Putamen (tissue), 1 donor: ENCODE measurements at regions not wholly inside any gene's neighbourhood (a gene's known extent, or its start where the extent isn't known, plus 50 kb on each side); places are given as distances from the start of the nearest gene placed in this dataset.
"Not testable (repeated sequence)": the region's sequence is repeated elsewhere in the genome, so short reads cannot be mapped to it uniquely, and the experiment has no call there.

Source experiments
- DNase-seq: peaks from one replicate; pipeline ENCODE4 v3.0.0-alpha.2; 2016; ENCODE audit warnings: low spot score

DNA sequence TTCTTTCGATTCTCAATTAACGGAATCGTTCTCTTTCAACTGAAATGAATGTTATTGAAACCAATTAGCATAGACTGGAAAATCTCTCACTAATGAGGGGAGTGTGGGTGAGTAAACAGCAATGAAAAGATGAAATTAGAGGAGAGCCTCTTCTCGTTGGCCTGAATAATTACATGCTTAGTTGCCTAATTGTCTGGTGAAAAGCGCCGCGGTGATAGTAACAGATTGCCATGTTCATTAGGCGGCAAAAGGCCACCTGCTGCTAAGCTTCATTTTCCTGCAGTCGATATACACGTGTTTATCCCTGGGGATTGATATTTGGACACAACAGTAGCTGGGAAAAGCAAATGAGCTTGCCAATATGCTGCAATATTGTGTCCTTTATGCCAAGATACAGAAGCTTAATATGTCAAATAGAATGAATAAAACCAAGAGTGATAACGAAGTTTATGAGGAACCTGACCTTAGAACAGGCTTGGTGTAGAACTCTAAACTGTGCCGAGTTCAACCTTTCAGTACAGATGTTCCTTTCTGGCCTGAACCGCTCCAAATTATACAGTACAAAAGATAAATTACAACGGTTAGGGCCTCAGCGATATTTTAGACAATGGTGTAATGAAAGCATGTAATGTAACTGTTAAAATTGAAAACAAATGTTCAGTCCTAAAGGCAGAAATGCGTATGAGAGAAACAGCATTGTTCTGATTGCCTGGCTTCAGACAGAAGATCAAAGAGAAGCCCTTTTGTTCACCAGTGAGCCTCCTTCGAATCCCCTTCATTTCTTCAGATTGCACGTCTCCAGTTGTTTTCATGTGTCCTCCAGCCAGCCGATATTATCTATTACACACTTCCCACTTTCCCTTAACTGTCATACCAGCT, 185.2 kb downstream of the SHOX2 start:
- DNase-seq, result no peak

DNA sequence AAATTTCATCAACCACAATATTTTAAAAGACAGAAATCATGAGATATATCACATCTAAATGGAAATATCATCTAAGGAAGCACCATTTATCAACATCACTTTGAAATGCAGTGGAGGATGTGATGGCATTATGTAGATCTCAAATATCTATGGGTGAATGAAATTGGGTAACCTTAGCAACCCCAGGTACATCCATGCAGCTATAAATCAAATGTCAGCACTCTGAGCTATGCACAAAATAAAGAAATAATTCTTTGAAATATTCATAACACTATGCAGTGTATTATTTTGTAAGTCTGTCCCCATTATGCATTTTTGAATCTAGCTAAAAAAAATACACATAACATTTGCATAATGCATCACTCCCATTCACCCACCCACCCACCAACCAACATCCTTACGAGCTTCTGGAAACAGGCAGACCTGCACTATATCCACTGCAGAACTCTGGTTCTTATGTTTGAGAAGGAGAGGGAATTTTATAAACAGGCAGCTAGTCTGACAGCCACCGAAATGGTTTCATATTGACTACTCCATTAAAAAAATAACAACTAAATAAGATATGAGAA, 186.8 kb downstream of the SHOX2 start:
- no peak for DNase-seq

DNA sequence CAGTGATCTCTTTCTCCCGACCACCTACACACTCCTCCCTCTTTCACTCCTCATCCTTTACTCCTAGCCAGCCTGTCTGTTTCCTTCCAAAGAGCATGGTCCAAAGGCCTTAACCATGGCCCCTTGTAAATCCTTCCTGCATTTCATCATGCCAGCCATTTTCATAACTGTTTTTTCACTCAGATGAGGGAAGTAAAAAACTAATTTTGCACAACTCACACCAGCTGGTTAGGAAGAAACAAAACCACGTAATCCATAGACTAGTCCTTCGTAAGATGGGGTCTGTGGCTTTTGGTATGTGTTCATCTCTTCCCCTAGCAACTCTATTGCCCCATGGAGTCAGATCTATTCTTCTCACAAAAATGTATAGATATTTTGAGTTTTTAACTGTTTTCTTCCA, 187.8 kb downstream of the SHOX2 start:
- DNase-seq, result no peak

DNA sequence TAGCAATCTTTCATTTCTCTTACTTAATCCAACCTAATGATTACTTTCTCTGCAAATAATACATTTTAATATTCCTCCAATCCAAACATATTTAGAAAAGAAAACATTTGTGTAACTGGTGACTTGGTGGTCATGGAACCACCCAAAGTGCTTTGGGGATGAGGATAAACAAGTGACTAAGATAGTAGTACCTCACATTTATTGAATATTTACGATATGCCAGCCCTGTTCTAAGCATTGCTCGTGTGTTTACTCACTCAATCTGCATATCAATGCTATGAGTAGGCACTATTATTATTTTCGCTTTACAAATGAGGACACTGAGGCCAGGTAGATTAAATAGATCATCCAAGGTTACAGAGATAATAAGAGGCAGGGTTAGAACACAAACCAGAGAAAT, 189.5 kb downstream of the SHOX2 start:
- no peak for DNase-seq

DNA sequence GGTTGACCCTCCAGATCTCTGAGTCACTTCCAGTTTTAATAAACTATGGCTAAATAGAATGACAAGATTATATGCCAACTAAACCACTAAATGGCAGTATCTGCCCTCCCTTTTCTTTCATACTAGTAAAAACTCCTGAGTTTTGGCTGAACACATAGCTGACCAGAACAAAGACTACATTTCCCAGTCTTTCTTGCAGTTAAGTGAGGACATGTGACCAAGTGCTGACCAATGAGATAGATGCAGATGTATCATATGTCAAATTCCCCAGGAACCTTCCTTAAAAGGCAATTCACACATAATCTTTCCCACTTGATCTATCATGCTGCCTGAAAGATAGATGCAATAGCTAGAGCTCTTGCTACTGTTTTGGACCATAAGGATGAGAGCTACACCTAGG, 191.3 kb downstream of the SHOX2 start:
- no peak for DNase-seq

DNA sequence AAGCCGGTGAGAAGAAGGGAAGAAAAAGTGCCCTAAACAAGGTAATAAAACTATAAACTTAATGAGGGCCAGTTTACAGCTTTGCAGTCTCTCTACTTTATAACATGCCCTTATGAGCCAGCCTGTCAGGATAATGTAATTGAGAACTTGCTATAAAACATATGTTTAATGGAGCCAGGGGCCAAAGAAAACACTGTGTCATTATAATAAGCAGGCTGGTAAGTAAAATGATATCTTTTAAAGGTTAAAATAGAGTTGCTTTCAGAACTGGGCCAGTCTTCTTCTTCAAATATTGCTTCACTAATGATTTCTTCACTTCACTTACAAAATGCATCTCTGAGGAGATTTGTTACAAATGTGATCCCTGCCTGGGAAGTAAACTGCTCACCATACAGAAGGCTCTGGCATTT, 192.5 kb downstream of the SHOX2 start:
- DNase-seq, result no peak

DNA sequence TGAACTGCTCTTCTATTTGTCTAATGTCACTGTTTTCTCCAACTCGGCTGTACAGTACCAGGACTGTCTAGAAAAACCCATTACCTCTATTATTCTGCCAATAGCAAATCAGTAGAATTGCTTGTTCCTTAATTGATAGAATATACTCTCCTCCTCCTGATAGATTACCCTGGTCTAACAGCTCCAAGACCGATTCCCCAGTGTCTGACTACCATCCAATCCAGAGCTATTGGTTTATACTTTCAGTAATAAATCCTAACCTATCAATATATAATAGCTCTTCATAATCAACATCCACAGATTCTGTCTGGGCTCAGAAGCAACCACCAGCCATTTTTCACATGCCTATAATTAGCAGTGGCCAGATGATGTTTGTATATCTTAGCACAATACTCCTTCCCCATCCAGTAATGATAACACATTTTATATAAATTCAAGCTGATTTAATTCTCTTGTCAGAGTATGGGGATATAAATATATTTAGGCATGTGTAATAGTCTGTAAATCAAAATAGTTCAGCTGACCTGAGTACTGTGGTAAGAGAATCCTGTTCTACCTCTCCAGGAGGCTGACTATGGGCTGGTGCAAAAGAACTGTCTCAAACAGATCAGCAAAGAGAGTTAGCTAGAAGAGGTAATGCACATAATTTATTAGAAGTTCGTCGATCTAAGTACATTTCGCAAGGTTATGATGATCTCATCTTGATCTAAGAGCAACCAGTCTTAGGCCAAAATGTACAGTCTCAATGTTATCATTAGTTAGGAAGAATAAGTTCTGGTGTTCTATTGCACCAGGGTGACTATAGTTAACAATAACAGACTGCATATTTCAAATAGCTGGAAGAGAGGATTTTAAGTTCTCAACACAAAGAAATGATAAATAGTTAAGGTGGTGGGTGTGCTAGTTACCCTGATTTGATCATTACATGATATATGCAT, 193.4 kb downstream of the SHOX2 start:
- no peak for DNase-seq

DNA sequence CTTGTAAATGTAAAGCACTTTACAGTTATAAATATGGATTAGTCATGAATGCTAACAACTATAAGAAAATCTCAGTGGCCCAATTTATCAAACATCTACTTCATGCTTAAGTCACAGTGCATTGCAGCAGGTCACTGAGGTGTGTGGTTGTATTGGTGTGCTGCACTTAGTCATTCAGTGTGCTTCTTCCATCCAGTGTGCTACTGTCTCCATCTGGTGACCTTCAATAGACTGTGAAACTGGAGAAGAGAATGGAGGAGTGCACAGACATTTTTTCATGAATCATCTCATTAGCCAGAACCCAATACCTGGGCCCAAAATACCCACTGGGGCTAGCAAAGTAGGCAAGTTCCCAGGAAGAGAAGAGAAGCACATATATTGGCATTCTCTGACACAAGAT, 199.6 kb downstream of the SHOX2 start:
- no peak for DNase-seq

DNA sequence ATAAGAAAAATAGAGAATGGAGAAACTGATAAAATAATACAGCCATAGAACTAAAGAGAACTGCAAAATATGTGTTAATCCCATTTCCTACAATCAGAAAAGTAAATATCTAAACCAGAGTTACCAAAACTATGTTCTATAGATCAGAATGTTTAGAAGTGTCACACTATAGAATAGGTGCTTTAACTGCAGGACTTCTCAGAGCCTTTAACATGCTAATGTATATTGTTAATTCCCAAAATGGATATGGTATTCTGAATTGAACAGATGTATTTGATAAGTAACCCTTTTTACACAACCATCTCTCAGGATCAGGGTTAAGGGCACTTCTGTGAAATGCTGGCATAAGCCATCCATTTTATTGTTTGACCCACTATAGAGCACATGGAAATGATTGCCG, 200.3 kb downstream of the SHOX2 start:
- DNase-seq, result no peak

DNA sequence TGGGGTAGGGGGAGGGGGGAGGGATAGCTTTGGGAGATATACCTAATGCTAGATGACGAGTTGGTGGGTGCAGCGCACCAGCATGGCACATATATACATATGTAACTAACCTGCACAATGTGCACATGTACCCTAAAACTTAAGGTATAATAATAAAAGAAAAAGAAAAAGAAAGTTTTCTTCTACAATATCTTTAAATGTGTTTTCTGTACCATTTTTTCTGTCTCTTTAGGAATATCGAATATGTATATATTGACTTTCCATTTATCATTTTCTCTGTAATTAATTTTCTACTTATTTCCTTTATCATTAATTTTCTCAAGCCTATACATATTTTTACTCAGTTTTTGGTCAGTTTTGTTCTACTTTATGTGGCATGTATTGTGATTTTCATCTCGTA, 203.5 kb downstream of the SHOX2 start:
- DNase-seq, result not testable (repeated sequence)

DNA sequence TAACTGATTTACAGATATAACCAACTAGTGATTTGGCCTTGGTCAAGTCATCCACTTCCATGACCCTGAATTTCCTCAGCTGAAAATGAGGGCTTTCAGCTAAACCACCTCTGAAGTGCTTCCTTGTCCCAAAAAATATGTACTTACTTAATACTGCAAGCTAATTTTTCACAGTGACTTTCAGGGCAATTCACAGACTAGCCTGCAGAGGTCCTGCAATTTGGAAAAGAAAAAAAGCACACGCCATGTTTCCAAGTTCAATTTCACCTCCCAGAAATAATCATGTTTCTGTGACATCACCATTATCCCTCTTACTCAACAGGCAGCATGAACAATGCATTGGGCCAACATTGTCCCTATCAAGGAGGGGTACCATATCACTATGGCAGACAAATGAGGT, 218.2 kb downstream of the SHOX2 start:
- DNase-seq, result no peak

DNA sequence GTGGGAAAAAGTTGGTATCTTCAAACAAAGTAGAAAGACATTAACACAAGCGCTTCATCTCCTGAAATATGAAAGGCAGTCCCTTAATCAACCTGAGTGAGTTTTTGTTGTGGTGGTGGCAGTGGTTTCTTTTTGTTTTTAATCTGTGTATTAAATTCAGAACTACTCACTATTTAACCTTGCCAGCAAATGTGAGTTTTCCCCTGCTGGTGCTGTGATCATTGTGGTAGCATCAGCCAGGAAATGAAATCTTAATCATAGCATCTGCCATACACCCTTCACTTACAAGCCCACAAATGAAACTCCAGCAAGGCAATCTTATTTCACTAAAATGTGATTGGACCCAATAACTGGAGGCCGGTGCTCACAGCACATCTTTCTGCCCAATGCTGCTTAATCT, 229.7 kb downstream of the SHOX2 start:
- DNase-seq, result no peak

DNA sequence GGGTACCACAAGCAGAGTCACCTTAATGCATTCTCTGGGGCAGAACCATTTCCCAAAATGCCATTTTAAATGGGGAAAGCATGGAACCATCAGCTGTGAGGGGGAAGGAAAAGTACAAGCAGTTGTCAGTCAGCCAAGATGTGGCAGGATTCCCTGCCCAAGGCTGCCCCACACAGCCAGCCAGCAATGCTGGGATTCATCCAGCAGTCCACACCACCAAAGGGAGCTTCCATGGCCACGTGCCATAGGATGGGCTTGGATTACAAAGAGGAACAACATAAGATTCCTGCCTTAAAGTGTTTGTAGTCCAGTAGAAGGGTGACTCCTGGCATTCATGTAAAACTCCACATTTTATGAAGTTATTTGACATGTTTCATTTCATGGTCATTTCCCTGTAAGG, 233.3 kb downstream of the SHOX2 start:
- DNase-seq, result no peak

DNA sequence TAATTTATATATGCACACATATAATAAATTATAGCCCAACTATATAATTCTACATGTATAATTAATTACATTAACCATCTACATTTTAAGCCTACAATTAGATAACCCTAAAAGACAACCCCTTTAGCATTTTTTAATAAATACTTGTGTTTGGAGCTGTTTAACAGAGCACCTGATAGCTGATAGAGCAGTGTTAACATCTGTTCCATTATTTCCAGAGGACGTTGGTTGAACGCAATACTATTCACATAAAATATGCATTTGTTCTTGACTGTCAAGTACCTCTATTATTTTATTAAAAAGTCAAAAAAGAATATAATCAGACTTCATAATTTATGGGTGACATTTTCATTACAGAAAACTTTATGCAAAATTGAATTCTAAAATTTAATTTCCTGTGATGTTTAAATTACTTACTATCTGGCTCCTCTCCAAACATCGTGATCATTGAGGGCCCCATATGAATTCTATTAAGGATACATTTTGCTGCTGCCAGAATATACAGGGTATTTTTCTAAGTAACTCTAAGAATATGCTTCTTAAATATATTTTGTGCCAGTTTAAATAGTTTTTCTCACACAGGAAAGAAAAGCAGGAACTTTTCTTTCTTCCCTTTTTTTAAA, 234.3 kb downstream of the SHOX2 start:
- DNase-seq, result no peak

DNA sequence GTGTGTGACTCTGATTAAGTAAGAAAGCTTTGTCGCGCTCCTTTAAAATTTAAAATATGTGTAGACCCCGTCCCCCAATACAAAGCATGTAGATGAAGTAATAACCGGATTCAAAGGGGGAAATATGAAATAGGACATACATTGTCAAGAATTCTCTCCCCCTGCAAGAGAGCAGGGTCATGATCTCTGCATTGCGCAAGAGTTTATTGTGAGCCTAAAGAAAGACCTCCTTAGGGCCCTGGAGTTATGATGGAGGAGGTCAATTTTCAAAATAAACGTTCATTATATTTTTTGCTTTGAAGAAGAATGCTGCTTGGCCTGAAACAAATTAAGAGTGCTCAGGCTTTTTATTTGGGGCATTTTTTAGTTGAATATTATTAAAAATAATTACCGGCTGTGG, 235.0 kb downstream of the SHOX2 start:
- DNase-seq, result no peak

DNA sequence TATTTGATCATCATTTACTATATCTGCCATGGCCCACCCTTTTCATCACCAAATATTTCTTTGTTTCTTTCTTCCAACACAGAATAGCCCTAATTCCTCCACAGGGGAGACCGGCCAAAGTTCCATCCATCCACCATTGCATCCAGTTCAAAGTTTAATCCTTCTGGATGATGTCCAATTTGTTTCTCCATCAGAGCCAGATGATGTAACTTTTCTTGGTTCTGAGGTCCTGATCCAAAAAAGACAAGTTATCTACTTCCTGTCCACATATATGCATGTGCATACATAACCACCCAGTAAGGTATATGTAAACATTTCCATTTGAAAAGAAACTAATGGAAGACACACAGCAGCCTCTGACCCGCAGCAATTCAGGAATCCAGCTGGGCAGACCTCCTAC, 237.3 kb downstream of the SHOX2 start:
- no peak for DNase-seq

DNA sequence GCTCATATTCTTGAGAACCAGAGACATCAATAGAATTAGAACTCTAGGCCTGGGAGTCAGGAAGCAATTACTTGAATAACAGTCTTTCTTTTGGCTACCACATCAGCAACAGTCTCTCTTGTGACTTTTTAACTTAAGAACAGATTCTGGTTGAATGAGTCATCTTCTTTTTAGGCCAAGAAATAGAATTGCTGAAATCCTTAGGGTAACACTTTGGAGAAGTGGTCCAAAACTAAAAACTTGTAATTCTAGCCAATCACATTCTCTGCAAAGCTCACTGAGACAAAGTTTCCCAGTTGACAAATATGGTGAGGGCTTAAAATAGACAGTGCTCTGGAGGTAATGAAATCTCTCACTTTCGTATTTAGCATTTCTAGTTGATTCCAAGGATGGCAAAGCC, 238.0 kb downstream of the SHOX2 start:
- DNase-seq, result no peak

DNA sequence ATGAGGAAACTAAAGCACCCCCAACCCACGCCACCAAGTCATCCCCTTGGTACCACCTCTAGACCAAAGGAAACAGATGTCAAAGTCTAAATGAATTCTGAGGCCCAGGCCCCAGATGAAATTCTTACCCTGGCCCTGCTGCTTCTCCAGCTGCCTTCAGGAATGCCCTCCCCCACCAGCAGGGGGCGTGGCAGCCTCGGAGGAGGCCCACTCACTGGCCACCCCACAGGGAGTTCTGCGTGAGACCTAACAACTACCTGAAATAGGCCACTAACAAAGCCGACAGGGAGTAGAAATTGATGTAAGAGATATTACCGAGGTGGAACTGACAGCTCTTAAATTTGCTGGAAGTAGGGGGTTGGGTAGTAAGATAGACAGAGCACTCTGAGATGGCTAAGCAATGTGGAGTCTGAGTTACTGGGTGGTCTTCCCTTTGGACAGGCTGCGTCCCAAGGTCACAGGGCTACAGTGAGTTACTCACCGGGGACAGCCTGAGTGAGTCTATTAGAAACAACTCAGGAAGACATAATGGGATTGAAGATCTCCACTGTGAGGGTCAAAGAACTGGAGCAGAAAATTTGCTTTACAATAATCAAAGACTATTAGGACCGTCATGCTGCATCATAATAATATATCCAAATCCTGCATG, 240.7 kb downstream of the SHOX2 start:
- no peak for DNase-seq

DNA sequence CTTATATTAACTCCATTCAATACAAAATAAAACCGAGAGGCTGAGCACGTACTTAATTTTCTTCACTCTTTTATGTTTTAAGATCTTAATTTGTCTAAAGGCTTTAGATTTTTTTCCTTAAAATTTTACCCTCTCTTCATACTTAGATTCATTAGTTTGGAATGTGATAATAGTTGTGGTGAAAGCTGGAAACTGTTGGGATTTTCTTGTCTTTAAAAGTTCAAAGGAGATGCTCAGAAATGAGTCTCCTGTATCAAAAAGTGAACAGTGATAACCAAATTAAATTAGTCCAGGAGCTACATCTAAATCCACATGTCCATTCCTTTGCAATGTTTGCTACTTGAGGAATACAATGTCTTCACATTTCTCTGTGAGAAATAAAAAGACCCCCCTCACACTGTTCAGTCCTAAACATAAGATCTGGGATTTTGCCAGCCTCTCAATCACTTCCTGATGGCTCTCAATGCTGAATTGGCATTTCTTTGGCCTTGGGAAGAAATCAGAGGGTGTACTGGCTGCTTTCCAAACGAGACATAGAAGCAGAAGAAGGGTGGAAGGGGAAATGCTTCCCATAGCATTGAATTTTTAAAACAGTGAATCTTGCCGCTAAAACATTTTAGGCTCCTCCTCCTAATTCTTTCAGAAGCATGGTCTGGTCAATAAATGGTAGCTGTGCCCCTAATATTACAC, 245.0 kb downstream of the SHOX2 start:
- no peak for DNase-seq

DNA sequence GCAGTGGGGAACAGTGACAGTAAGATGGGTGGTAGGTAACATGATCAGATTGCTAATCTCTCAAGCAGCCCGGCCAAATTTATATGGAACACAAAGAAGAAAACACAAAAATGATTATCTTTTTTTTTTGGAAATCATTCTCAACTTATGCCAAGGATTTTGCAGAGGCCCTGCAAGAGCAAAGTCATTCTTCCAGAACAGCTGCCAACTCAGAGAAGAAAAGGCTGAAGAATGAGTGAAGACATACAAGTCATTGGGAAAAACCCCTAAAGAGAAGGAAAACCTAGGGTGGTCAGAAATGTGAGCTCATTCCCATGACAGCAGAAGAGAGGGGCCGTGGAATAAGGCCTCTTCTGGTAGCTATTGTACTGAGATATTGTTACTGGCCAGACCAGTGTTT, 246.7 kb downstream of the SHOX2 start:
- DNase-seq, result no peak

DNA sequence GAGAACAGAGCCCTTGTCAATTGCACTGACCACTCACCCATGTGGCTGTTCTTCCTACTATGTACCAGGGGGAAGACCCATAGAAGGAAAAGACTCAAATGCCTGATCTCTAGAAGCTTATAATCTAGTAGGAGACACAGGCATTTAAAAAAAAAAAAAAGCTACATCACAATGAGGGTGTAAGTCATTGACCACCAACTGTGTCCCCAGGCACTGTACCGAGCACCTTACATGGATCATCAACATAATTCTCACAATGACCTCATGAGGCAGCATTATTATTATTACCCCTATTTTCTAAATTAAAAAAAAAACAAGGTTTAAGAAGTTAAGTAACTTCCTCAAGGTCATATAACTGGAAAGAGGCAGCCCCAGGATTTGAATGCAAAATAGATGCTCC, 247.4 kb downstream of the SHOX2 start:
- no peak for DNase-seq
